ENCODE measurements at regions not wholly inside any gene's neighbourhood (a gene's known extent, or its start where the extent isn't known, plus 50 kb on each side); places are given as distances from the start of the nearest gene placed in this dataset.

DNA sequence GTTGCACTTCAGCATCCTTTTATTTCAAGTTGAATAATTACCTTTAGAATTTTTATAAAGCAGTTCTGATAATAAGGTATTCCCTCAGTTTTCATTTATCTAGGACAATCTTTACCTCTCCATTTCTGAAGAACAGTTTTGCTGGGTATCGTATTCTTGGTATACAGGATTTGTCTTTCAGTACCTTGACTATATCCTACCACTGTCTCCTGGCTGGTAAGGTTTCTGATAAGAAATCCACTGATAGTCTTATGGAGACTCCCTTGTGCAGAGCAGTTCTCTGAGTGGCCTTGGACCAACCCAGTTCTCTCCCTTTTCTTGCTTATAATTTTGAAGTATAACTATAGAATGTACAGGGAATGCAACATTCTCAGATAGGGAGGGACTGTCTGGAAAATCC, 51.3 kb upstream of the SAMD3 start:
- TF ChIP-seq, protein P1, sequence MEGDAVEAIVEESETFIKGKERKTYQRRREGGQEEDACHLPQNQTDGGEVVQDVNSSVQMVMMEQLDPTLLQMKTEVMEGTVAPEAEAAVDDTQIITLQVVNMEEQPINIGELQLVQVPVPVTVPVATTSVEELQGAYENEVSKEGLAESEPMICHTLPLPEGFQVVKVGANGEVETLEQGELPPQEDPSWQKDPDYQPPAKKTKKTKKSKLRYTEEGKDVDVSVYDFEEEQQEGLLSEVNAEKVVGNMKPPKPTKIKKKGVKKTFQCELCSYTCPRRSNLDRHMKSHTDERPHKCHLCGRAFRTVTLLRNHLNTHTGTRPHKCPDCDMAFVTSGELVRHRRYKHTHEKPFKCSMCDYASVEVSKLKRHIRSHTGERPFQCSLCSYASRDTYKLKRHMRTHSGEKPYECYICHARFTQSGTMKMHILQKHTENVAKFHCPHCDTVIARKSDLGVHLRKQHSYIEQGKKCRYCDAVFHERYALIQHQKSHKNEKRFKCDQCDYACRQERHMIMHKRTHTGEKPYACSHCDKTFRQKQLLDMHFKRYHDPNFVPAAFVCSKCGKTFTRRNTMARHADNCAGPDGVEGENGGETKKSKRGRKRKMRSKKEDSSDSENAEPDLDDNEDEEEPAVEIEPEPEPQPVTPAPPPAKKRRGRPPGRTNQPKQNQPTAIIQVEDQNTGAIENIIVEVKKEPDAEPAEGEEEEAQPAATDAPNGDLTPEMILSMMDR (IDR thresholded peaks at IDR 0.05 in 2 of 3, conservative IDR thresholded peaks at IDR 0.05 in 1 of 3; ENCODE audit: control insufficient read depth in 2 of 3, extremely low read depth in 1 of 3, insufficient read depth in 1 of 3, low read depth in 3 of 3, low read length in 3 of 3) = no peak
- TF ChIP-seq CEBPB (IDR thresholded peaks at IDR 0.05; ENCODE audit: borderline replicate concordance in 1 of 2, low read depth in 2 of 2, low read length in 2 of 2) = no peak
- TF ChIP-seq SPI1 (IDR thresholded peaks at IDR 0.05; ENCODE audit: borderline replicate concordance, insufficient read depth, low read depth, low read length) = no peak
- TF ChIP-seq GABPA (IDR thresholded peaks at IDR 0.05; ENCODE audit: low read depth) = no peak
- TF ChIP-seq, protein P2, sequence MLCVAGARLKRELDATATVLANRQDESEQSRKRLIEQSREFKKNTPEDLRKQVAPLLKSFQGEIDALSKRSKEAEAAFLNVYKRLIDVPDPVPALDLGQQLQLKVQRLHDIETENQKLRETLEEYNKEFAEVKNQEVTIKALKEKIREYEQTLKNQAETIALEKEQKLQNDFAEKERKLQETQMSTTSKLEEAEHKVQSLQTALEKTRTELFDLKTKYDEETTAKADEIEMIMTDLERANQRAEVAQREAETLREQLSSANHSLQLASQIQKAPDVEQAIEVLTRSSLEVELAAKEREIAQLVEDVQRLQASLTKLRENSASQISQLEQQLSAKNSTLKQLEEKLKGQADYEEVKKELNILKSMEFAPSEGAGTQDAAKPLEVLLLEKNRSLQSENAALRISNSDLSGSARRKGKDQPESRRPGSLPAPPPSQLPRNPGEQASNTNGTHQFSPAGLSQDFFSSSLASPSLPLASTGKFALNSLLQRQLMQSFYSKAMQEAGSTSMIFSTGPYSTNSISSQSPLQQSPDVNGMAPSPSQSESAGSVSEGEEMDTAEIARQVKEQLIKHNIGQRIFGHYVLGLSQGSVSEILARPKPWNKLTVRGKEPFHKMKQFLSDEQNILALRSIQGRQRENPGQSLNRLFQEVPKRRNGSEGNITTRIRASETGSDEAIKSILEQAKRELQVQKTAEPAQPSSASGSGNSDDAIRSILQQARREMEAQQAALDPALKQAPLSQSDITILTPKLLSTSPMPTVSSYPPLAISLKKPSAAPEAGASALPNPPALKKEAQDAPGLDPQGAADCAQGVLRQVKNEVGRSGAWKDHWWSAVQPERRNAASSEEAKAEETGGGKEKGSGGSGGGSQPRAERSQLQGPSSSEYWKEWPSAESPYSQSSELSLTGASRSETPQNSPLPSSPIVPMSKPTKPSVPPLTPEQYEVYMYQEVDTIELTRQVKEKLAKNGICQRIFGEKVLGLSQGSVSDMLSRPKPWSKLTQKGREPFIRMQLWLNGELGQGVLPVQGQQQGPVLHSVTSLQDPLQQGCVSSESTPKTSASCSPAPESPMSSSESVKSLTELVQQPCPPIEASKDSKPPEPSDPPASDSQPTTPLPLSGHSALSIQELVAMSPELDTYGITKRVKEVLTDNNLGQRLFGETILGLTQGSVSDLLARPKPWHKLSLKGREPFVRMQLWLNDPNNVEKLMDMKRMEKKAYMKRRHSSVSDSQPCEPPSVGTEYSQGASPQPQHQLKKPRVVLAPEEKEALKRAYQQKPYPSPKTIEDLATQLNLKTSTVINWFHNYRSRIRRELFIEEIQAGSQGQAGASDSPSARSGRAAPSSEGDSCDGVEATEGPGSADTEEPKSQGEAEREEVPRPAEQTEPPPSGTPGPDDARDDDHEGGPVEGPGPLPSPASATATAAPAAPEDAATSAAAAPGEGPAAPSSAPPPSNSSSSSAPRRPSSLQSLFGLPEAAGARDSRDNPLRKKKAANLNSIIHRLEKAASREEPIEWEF (IDR thresholded peaks at IDR 0.05; ENCODE audit: insufficient replicate concordance, low read depth, low read length) = no peak
- TF ChIP-seq POLR2A (IDR thresholded peaks at IDR 0.05; ENCODE audit: low read depth, low read length) = no peak
